ENCODE measurements at regions not wholly inside any gene's neighbourhood (a gene's known extent, or its start where the extent isn't known, plus 50 kb on each side); places are given as distances from the start of the nearest gene placed in this dataset.

DNA sequence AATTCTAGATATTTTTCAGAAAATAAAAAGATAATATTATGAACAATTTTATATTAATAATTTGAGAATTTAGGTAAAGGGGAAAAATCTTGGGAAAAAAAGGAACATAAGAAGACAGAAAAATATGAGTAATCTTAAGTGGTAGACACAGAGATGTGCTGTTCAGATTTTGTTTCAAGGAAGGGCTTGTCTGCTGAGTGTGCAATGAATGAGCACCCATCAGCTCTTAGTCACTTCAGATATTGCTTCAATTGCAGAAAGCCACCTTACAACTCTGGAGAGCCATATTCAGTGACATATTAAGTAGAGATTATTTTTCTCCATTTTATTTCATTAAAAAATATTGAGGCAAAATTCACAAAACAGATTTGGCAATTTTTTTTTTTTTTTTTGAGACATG is 282.0 kb upstream of the CHST9 start:
- no peak for DNase-seq

DNA sequence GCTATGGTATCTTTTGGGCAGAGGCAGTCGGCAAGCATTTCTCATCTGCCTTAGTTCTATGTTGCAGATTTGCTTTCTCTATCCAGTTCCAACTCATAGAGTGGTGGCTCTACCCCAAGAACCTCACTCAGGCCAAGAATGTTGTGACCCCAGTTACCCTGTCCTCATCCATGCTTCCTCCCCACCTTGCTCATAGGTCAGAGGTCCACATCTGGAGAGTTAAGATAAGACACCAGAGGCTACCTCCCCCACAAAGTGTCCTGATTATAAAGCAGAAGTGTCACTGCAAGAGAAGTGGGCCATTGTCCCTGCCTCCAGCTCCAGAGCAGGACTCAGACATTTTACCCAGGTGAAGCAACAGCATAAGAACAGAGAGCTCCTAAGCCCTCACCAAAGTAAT is 276.8 kb upstream of the CHST9 start:
- DNase-seq: no peak

DNA sequence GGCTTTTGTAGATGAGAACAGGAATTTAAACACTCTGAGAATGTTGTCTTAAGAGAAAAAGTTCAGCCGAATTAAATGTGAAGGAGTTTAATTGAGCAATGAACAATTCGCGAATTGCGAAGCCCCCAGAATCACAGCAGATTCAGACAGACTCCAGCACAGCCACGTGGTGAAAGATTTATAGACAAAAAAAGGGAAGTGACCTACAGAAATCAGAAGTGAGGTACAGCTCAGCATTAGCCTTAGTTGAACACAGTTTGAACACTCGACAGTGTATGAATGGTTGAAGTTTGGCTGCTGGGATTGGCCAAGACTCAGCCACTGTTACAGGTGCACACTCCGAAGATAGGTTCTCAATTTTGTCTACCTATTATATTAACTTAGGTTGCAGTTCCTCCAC is 264.0 kb upstream of the CHST9 start:
- DNase-seq: no peak

GRCh38 chr18:27447930-27448329 is 262.8 kb upstream of the CHST9 start:
- DNase-seq: no peak

GRCh38 chr18:27447451-27447881 is 262.4 kb upstream of the CHST9 start:
- no peak for DNase-seq

GRCh38 chr18:27430595-27430994 is 245.5 kb upstream of the CHST9 start:
- DNase-seq: no peak

GRCh38 chr18:27428716-27429475 is 243.8 kb upstream of the CHST9 start:
- no peak for DNase-seq

- no peak for DNase-seq
Measured at GRCh38 chr18:27428120-27428519, 243.0 kb upstream of the CHST9 start.

GRCh38 chr18:27423581-27423980 is 238.5 kb upstream of the CHST9 start:
- DNase-seq: no peak

DNA sequence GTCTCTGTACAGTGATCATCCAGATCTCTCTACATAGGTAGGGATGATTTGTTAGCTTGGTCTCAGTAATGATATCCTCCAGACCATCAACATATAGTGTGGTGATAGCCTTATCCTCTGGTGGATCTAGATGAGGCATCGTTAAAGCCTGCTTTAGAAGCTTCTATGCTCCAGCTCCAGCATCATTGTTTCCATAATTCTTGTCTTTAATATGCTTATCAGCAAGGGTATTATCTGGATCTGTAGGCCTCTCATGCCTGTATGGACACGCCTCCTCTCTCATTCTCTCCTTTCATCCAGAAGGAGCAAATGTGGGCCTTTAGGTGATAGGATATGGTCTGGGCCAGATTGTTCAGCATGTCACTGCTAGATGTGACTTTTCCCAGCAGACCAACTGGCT is 234.5 kb upstream of the CHST9 start:
- no peak for DNase-seq

DNA sequence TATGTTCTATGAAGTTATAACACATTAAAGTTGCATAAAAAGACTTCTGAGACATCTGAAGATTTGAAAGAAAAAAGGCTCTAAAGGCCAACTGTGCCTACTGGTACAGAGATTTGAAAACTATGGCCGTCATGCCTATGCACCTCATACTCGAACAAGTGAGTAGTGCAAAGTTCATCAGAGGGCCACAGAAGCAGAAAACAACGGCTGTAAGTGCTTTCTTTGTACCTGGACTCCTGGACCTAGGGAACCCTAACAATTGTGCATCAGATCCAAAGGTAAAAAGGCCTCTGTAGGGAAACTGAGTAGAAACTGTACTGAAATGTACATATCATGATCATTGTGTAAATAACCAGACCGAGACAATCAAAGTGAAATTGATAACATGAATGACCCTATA is 230.4 kb upstream of the CHST9 start:
- DNase-seq: no peak

GRCh38 chr18:27414682-27415081 is 229.6 kb upstream of the CHST9 start:
- no peak for DNase-seq

GRCh38 chr18:27413495-27414401 is 228.6 kb upstream of the CHST9 start:
- DNase-seq: peak; percentile 88

DNA sequence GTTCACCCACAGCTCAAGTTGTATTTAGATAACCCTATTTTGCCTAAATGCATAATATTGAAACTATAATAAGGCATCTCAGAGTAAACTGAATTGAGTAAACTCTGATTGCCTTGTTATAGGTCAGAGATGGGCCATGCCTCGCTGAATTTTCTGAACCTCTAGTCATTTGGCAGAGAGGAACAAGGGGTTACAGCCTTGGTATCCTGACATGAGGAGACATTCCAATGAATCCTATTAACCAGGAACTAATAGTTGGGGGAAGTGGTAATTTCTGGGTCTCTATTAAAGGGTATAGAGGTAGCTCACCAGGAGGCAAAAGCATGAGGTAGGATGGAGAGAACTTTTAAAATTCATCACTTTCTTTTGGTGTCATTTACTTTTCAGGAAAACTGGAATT is 227.4 kb upstream of the CHST9 start:
- DNase-seq: no peak

DNA sequence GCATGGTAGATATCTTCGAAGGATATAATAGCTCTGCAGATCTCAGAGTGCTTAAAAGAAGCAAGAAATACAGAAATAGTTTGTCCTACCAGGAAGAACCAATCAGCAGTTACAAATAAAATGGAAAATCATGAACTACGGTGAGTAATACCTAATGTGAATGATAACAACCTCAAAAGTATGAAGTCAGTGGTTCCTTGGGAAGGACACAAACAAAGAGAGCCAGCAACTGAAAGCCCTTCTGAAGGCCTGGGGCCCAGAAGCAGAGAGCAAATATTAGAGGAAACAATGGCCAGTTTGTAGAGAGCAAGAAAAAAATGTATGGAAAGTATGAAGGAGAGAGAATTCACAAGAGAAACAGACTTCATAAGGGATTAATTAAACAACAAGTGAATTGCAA is 226.8 kb upstream of the CHST9 start:
- DNase-seq: peak; percentile 52

DNA sequence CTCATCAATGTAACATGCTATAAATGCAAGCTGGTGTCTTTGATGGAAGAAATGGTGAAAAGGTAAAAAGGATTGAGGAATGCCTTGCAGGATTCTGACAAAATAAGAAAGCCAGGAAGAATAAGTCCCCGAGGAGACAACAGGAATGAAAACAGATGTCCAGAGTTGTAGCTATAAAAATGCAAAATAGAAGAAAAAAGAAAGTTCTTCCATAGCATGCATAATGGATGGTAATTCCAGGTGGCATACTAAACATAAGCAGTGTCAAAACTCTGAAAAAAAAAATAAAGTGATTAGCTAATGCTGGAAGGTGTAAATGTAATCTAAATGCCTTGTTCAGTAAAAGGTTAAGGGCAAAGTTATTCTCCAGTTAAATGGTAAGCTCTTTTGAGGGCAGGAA is 225.9 kb upstream of the CHST9 start:
- DNase-seq: no peak

DNA sequence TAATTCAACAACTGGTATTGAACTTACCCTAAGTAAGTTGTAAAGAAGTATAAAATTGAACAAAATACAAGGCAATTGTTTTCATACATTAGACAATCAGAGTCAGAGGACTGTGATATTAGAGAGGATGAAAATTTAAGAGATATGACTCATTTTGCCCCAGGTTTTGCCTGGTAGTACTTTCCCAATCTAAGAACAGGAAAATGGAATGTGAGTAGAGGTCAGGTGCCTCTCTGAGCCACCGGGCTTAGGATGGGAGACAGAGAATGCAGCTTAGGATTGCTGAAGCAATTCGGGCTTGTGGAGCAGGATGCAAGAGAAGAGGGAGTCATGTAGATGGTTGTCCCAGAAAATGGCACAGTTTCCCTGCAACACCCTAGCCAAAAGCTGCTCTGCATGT is 219.7 kb upstream of the CHST9 start:
- DNase-seq: no peak

- DNase-seq: no peak
Measured at GRCh38 chr18:27400001-27400400, 214.9 kb upstream of the CHST9 start.

DNA sequence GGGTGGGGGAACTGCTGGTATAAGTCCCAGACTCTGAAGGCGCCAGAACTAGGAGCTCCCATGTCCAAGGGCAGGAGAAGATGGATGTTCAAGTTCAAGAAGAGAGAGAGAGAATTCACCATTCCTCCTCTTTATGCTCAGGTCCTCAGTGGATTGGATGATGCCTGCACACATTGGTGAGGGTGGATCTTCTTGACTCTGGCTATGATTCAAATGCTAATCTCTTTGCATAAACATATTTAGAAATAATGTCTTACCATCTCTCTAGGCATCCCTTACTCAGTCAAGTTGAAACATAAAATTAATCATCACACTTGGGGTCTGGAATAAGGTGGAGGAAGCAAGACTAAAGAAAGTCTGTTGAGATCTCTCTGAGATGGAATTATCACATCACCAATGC is 210.6 kb upstream of the CHST9 start:
- no peak for DNase-seq

- DNase-seq: no peak
Measured at GRCh38 chr18:27394687-27395086, 209.6 kb upstream of the CHST9 start.

GRCh38 chr18:27382567-27383216 is 197.6 kb upstream of the CHST9 start:
- peak; percentile 34 for DNase-seq

DNA sequence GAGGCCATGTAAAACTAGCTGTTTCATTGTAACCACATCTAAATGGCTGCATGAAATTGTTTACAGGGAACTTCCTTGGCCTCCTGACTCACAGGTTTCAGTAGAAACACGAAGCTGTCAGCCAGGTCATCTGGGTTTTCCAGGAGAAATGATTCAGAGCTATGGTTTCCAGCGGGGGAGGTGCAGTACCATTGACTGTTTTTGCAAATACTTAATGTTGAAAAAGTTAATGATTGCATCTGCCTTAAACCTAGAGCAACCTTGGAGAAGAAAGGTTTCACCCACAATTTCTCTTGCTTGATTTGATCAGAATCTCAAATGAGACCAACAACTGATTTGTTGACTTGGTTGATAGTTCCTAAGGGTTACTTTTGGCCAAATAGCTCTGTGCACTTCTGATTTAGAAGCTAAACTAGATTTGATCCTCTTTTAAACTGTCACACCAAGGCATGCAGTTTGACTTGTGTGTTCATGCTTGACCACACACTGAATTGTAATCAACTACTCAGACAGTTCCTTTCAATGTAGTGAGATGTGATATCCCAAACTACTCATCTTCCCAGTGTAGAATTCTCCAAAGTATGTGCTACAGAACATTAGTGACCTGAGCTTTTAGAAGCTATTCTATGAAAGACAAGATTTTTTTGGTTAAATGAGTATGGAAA is 193.5 kb upstream of the CHST9 start:
- no peak for DNase-seq

DNA sequence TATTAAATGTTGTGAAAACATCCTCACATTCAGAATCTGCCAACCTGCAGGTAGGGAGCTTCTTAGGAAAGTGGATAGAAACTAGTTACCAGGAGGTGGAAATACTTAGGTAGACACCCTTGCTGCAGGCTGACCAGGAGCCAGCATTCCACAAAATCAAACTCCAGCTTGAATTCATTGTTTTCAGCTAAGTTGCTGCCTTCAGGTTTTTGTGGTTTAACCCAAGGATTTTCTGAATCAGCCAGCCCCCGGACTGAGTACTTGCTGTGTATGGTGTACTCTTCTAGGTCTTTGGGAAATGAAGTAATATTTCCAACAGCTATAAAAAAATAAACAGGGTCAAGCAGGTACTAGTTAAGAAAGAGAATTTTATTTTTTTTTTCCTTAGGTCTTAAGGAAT is 192.1 kb upstream of the CHST9 start:
- no peak for DNase-seq

Data from skin of body (tissue), 1 donor.